SK-N-SH treated with all-trans-retinoic acid at 6 μM for 48 hours (cell line): ENCODE measurements at regions not wholly inside any gene's neighbourhood (a gene's known extent, or its start where the extent isn't known, plus 50 kb on each side); places are given as distances from the start of the nearest gene placed in this dataset.

Experiments
- ATAC-seq: fragments of 200-7000 bp; cut with Tn5 transposase; 3 replicates; pipeline ENCODE4 v1.9.1; 2020; ENCODE audit warnings: mild to moderate bottlenecking, moderate library complexity
- ARNTL ChIP-seq: fragments of 450-650 bp; formaldehyde crosslinking; IDR thresholded peaks from 2 replicates; pipeline ENCODE4 v1.5.0; 2020; ENCODE audit warnings: low read depth, mild to moderate bottlenecking, moderate library complexity, borderline replicate concordance
- BACH2 ChIP-seq: fragments of 250-450 bp; sonication (Bioruptor Pico); IDR thresholded peaks from 2 replicates; pipeline ENCODE4 v1.9.0; 2021; ENCODE audit warnings: mild to moderate bottlenecking, borderline replicate concordance
- CSDC2 ChIP-seq: fragments of 250-450 bp; sonication (Bioruptor Pico); IDR thresholded peaks from 2 replicates; pipeline ENCODE4 v1.5.0; 2020; ENCODE audit warnings: mild to moderate bottlenecking, moderate library complexity
- ESRRG ChIP-seq: fragments of 250-450 bp; sonication (Bioruptor Pico); IDR thresholded peaks from 2 replicates; pipeline ENCODE4 v1.6.1; 2021; ENCODE audit warnings: mild to moderate bottlenecking
- GLIS3 ChIP-seq: fragments of 250-450 bp; sonication (Bioruptor Pico); IDR thresholded peaks from 2 replicates; pipeline ENCODE4 v1.5.0; 2020; ENCODE audit warnings: mild to moderate bottlenecking, moderate library complexity
- ISL1 ChIP-seq: fragments of 250-450 bp; sonication (Bioruptor Pico); IDR thresholded peaks from 2 replicates; pipeline ENCODE4 v2.1.2; 2022; ENCODE audit warnings: mild to moderate bottlenecking, moderate library complexity
- OSR1 ChIP-seq: fragments of 250-450 bp; sonication (Bioruptor Pico); IDR thresholded peaks from 2 replicates; pipeline ENCODE4 v1.8.0; 2022; ENCODE audit warnings: moderate library complexity, mild to moderate bottlenecking, inconsistent platforms
- PPARA ChIP-seq: fragments of 250-450 bp; sonication (Bioruptor Pico); IDR thresholded peaks from 2 replicates; pipeline ENCODE4 v1.5.0; 2020; ENCODE audit warnings: mild to moderate bottlenecking, borderline replicate concordance
- RARB ChIP-seq: fragments of 250-450 bp; sonication (Bioruptor Pico); IDR thresholded peaks from 2 replicates; pipeline ENCODE4 v1.8.0; 2021; ENCODE audit warnings: mild to moderate bottlenecking, moderate library complexity
- SNAI2 ChIP-seq: fragments of 250-450 bp; sonication (Bioruptor Pico); IDR thresholded peaks from 2 replicates; pipeline ENCODE4 v1.5.0; 2020; ENCODE audit warnings: mild to moderate bottlenecking, moderate library complexity
- TCF4 ChIP-seq: fragments of 250-450 bp; sonication (Bioruptor Pico); IDR thresholded peaks from 2 replicates; pipeline ENCODE4 v1.8.0; 2021; ENCODE audit warnings: mild to moderate bottlenecking, moderate library complexity, borderline replicate concordance
- TOX ChIP-seq: fragments of 250-450 bp; sonication (Bioruptor Pico); IDR thresholded peaks from 2 replicates; pipeline ENCODE4 v1.8.0; 2021; ENCODE audit warnings: mild to moderate bottlenecking, moderate library complexity, borderline replicate concordance
- ZC3H10 ChIP-seq: fragments of 250-450 bp; sonication (Bioruptor Pico); IDR thresholded peaks from 2 replicates; pipeline ENCODE4 v1.5.1; 2021; ENCODE audit warnings: mild to moderate bottlenecking, moderate library complexity
- ZFP3 ChIP-seq: fragments of 250-450 bp; sonication (Bioruptor Pico); IDR thresholded peaks from 2 replicates; pipeline ENCODE4 v1.5.0; 2020; ENCODE audit warnings: mild to moderate bottlenecking, moderate library complexity
- ZFP30 ChIP-seq: fragments of 450-650 bp; formaldehyde crosslinking; IDR thresholded peaks from 2 replicates; pipeline ENCODE4 v1.5.0; 2022; ENCODE audit warnings: mild to moderate bottlenecking, moderate library complexity
- ZNF70 ChIP-seq: fragments of 450-650 bp; formaldehyde crosslinking; IDR thresholded peaks from 2 replicates; pipeline ENCODE4 v1.5.0; 2020; ENCODE audit warnings: mild to moderate bottlenecking, moderate library complexity
- ZNF8 ChIP-seq: fragments of 450-650 bp; formaldehyde crosslinking; IDR thresholded peaks from 2 replicates; pipeline ENCODE4 v1.5.0; 2020; ENCODE audit warnings: mild to moderate bottlenecking, moderate library complexity
- TF ChIP-seq, protein P1 (sequence below): fragments of 250-450 bp; sonication (Bioruptor Pico); IDR thresholded peaks from 2 replicates; pipeline ENCODE4 v1.8.0; 2020; ENCODE audit warnings: mild to moderate bottlenecking, moderate library complexity, borderline replicate concordance
- TF ChIP-seq, protein P2 (sequence below): fragments of 250-450 bp; sonication (Bioruptor Pico); IDR thresholded peaks from 2 replicates; pipeline ENCODE4 v1.5.1; 2020; ENCODE audit warnings: low read depth, mild to moderate bottlenecking, moderate library complexity
- TF ChIP-seq, protein P3 (sequence below): fragments of 250-450 bp; sonication (Bioruptor Pico); IDR thresholded peaks from 2 replicates; pipeline ENCODE4 v1.5.0; 2020; ENCODE audit warnings: mild to moderate bottlenecking, moderate library complexity
- TF ChIP-seq, protein P4 (sequence below): fragments of 250-450 bp; sonication (Bioruptor Pico); IDR thresholded peaks from 2 replicates; pipeline ENCODE4 v1.5.1; 2021; ENCODE audit warnings: mild to moderate bottlenecking, moderate library complexity
- TF ChIP-seq, protein P5 (sequence below): fragments of 250-450 bp; sonication (Bioruptor Pico); IDR thresholded peaks from 2 replicates; pipeline ENCODE4 v1.8.0; 2021; ENCODE audit warnings: low read depth, mild to moderate bottlenecking, moderate library complexity, borderline replicate concordance

DNA sequence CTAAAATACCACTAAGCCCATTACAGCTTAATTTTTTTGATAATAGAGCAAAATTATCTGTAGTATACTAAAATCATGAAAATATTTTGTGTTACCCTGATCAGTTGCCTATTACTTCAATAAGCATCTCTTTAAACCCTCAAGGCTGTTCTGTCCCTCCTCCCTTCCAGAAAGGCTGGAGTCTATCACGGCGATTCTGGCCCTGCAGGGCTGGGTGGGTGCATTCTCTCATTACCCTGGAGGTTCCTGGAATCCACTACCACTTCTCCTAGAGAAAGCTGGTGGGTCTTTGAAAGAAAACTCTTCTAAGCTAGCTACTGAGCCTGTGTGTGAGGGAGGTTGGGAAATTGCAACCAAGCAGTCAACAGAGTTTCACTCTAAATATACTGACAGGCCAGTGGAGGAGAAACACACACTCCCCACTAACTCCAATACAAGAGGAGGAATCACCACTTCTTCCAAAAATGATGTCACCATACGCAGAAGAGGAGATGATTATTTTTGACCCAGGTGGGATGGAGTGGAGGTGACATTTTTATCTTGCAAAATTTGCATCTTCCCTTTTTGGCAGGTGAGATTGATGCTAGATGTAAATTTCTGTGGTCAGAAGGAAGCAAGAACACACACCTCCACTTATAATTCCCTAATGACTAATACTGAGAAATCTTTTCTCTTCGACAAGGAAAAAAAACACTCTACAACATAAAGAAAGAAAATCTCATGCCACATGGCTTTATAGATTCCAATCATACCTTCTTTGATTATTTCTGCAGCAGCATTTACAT lies 182.3 kb upstream of the PHACTR1 start:
- no peak for TF ChIP-seq ZFP3 (CRISPR knock-in tag)
- TF ChIP-seq ZFP30 (CRISPR knock-in tag) = no peak
- no peak for TF ChIP-seq BACH2 (CRISPR knock-in tag)
- TF ChIP-seq, protein P1, sequence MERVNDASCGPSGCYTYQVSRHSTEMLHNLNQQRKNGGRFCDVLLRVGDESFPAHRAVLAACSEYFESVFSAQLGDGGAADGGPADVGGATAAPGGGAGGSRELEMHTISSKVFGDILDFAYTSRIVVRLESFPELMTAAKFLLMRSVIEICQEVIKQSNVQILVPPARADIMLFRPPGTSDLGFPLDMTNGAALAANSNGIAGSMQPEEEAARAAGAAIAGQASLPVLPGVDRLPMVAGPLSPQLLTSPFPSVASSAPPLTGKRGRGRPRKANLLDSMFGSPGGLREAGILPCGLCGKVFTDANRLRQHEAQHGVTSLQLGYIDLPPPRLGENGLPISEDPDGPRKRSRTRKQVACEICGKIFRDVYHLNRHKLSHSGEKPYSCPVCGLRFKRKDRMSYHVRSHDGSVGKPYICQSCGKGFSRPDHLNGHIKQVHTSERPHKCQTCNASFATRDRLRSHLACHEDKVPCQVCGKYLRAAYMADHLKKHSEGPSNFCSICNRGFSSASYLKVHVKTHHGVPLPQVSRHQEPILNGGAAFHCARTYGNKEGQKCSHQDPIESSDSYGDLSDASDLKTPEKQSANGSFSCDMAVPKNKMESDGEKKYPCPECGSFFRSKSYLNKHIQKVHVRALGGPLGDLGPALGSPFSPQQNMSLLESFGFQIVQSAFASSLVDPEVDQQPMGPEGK (CRISPR knock-in tag) = no peak
- TF ChIP-seq ISL1 = no peak
- TF ChIP-seq ZNF70 (CRISPR knock-in tag) = no peak
- no peak for TF ChIP-seq ZC3H10 (CRISPR knock-in tag)
- no peak for TF ChIP-seq ZNF8 (CRISPR knock-in tag)

DNA sequence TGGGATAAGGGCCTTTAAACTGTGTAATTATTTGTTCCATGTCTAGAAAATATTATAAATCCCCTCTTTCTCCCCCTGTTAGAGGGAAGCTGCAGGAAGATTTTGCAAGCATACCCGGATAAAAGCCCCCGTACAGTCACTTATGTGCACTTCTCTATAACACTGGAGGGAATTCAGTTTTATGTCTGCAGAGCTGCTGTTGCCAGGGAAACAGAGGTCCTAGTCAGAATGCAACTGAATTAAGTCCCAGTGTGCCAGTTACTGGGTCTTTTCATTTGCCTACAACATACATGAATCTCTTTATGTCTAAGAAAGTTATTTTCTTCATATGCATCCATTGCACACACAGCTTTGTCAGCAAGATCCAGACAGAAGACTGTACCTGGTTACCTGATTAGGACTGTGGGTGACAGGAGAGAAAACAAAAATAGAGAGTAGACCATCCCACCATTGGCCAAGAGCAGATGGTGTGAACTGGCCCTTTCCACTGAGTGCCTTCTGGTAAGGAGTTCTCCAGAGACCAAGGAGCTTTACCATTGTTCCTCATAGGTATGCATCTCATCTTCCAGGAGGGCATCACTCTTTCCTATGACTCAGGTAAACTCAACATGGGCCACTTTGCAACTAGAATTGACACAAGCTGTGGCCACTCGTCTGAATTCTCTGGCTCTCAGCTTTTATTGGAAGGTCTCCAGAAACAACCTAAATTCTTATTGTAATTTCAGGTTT lies 180.8 kb upstream of the PHACTR1 start:
- ATAC-seq = no peak
- TF ChIP-seq TOX (CRISPR knock-in tag) (no peak), ZFP3 (CRISPR knock-in tag) (no peak), ARNTL (CRISPR knock-in tag) (no peak), PPARA (no peak), ZFP30 (CRISPR knock-in tag) (no peak), CSDC2 (no peak), RARB (CRISPR knock-in tag) (no peak), ESRRG (CRISPR knock-in tag) (no peak), ZNF8 (CRISPR knock-in tag) (no peak), SNAI2 (CRISPR knock-in tag) (no peak), TCF4 (CRISPR knock-in tag) (no peak), ZNF70 (CRISPR knock-in tag) (no peak)
- TF ChIP-seq, protein P2, sequence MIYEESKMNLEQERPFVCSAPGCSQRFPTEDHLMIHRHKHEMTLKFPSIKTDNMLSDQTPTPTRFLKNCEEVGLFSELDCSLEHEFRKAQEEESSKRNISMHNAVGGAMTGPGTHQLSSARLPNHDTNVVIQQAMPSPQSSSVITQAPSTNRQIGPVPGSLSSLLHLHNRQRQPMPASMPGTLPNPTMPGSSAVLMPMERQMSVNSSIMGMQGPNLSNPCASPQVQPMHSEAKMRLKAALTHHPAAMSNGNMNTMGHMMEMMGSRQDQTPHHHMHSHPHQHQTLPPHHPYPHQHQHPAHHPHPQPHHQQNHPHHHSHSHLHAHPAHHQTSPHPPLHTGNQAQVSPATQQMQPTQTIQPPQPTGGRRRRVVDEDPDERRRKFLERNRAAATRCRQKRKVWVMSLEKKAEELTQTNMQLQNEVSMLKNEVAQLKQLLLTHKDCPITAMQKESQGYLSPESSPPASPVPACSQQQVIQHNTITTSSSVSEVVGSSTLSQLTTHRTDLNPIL (CRISPR knock-in tag) = no peak
- TF ChIP-seq, protein P1 (CRISPR knock-in tag) = no peak
- TF ChIP-seq, protein P3, sequence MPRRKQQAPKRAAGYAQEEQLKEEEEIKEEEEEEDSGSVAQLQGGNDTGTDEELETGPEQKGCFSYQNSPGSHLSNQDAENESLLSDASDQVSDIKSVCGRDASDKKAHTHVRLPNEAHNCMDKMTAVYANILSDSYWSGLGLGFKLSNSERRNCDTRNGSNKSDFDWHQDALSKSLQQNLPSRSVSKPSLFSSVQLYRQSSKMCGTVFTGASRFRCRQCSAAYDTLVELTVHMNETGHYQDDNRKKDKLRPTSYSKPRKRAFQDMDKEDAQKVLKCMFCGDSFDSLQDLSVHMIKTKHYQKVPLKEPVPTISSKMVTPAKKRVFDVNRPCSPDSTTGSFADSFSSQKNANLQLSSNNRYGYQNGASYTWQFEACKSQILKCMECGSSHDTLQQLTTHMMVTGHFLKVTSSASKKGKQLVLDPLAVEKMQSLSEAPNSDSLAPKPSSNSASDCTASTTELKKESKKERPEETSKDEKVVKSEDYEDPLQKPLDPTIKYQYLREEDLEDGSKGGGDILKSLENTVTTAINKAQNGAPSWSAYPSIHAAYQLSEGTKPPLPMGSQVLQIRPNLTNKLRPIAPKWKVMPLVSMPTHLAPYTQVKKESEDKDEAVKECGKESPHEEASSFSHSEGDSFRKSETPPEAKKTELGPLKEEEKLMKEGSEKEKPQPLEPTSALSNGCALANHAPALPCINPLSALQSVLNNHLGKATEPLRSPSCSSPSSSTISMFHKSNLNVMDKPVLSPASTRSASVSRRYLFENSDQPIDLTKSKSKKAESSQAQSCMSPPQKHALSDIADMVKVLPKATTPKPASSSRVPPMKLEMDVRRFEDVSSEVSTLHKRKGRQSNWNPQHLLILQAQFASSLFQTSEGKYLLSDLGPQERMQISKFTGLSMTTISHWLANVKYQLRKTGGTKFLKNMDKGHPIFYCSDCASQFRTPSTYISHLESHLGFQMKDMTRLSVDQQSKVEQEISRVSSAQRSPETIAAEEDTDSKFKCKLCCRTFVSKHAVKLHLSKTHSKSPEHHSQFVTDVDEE (CRISPR knock-in tag) = no peak

More for the DNA sequence above, 182.3 kb upstream of the PHACTR1 start:
- ATAC-seq = no peak

DNA sequence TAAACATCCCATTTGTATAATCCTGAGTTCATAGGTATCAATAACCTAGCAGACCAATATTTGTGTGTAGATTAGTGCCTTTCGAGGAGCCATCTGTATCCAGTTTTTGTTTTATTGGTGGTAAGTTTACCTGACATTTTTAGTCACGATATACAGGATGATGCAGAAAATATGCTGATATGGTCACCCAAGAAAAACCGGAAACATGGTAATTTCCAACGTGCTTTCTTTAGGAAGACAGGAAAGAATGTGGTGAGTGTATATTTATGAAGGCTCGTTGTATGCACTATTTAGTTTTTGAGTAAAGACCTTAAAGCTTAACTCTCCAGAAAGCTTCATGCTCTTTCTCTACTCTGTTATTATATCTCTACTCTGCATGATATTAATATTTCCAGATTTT lies 180.2 kb upstream of the PHACTR1 start:
- no peak for ATAC-seq
- TF ChIP-seq TCF4 (CRISPR knock-in tag) (no peak), ISL1 (no peak), GLIS3 (no peak), SNAI2 (CRISPR knock-in tag) (no peak), ZNF70 (CRISPR knock-in tag) (no peak), OSR1 (CRISPR knock-in tag) (no peak), ARNTL (CRISPR knock-in tag) (no peak), PPARA (no peak), CSDC2 (no peak), ZC3H10 (CRISPR knock-in tag) (no peak), ZFP30 (CRISPR knock-in tag) (no peak), BACH2 (CRISPR knock-in tag) (no peak)
- TF ChIP-seq, protein P4, sequence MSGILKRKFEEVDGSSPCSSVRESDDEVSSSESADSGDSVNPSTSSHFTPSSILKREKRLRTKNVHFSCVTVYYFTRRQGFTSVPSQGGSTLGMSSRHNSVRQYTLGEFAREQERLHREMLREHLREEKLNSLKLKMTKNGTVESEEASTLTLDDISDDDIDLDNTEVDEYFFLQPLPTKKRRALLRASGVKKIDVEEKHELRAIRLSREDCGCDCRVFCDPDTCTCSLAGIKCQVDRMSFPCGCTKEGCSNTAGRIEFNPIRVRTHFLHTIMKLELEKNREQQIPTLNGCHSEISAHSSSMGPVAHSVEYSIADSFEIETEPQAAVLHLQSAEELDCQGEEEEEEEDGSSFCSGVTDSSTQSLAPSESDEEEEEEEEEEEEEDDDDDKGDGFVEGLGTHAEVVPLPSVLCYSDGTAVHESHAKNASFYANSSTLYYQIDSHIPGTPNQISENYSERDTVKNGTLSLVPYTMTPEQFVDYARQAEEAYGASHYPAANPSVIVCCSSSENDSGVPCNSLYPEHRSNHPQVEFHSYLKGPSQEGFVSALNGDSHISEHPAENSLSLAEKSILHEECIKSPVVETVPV (CRISPR knock-in tag) = no peak
- TF ChIP-seq, protein P5, sequence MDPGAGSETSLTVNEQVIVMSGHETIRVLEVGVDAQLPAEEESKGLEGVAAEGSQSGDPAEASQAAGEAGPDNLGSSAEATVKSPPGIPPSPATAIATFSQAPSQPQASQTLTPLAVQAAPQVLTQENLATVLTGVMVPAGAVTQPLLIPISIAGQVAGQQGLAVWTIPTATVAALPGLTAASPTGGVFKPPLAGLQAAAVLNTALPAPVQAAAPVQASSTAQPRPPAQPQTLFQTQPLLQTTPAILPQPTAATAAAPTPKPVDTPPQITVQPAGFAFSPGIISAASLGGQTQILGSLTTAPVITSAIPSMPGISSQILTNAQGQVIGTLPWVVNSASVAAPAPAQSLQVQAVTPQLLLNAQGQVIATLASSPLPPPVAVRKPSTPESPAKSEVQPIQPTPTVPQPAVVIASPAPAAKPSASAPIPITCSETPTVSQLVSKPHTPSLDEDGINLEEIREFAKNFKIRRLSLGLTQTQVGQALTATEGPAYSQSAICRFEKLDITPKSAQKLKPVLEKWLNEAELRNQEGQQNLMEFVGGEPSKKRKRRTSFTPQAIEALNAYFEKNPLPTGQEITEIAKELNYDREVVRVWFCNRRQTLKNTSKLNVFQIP (CRISPR knock-in tag) = no peak
